Hepatocyte (in vitro differentiated cells): ENCODE measurements at regions not wholly inside any gene's neighbourhood (a gene's known extent, or its start where the extent isn't known, plus 50 kb on each side); places are given as distances from the start of the nearest gene placed in this dataset.
"Not testable (repeated sequence)": the region's sequence is repeated elsewhere in the genome, so short reads cannot be mapped to it uniquely, and the experiment has no call there.

ENCODE experiments used
- DNase-seq: peaks from one replicate; pipeline ENCODE4 v3.0.0-alpha.2; 2016; ENCODE audit warnings: low spot score
- H2AFZ ChIP-seq: fragments of 200-600 bp; sonication (generic); 2 replicates; pipeline ENCODE4 v1.6.0; 2016; ENCODE audit warnings: antibody characterized with exemption, mild to moderate bottlenecking
- H3K27ac ChIP-seq: fragments of 200-600 bp; sonication (generic); 2 replicates; pipeline ENCODE4 v1.5.1; 2016; ENCODE audit warnings: mild to moderate bottlenecking
- H3K27me3 ChIP-seq: fragments of 200-600 bp; sonication (generic); 2 replicates; pipeline ENCODE4 v1.6.1; 2016
- H3K36me3 ChIP-seq: fragments of 200-600 bp; sonication (generic); replicated peaks from 2 replicates; pipeline ENCODE4 v1.5.1; 2016; ENCODE audit warnings: low read depth; ENCODE audit not compliant: insufficient read depth
- H3K4me1 ChIP-seq: fragments of 200-600 bp; sonication (generic); 2 replicates; pipeline ENCODE4 v1.5.1; 2016; ENCODE audit warnings: mild to moderate bottlenecking, moderate library complexity; ENCODE audit not compliant: insufficient read depth
- H3K4me2 ChIP-seq: fragments of 200-600 bp; sonication (generic); 2 replicates; pipeline ENCODE4 v1.6.0; 2016
- H3K4me3 ChIP-seq: fragments of 200-600 bp; sonication (generic); 2 replicates; pipeline ENCODE4 v1.5.1; 2016; ENCODE audit warnings: mild to moderate bottlenecking
- H3K79me2 ChIP-seq: fragments of 200-600 bp; sonication (generic); 2 replicates; pipeline ENCODE4 v1.6.0; 2017; ENCODE audit warnings: mild to moderate bottlenecking
- H3K9me2 ChIP-seq: fragments of 200-600 bp; sonication (generic); replicated peaks from 2 replicates; pipeline ENCODE4 v1.6.0; 2017; ENCODE audit warnings: mild to moderate bottlenecking; ENCODE audit not compliant: insufficient read depth
- H3K9me3 ChIP-seq: fragments of 200-600 bp; sonication (generic); 2 replicates; pipeline ENCODE4 v1.5.1; 2016; ENCODE audit warnings: low read depth, mild to moderate bottlenecking
- H4K20me1 ChIP-seq: fragments of 200-600 bp; sonication (generic); 2 replicates; pipeline ENCODE4 v1.6.0; 2016; ENCODE audit warnings: mild to moderate bottlenecking; ENCODE audit not compliant: insufficient read depth, poor library complexity, severe bottlenecking
- CTCF ChIP-seq: fragments of 200-600 bp; sonication (generic); IDR thresholded peaks from 2 replicates; pipeline ENCODE4 v1.5.1; 2016; ENCODE audit warnings: antibody characterized with exemption, mild to moderate bottlenecking; ENCODE audit not compliant: poor library complexity
- EZH2 ChIP-seq: fragments of 200-600 bp; sonication (generic); IDR thresholded peaks from 2 replicates; pipeline ENCODE4 v1.6.1; 2016; ENCODE audit warnings: antibody characterized with exemption, mild to moderate bottlenecking, borderline replicate concordance
- EZH2phosphoT487 ChIP-seq: fragments of 200-600 bp; sonication (generic); IDR thresholded peaks from one replicate; pipeline ENCODE4 v1.6.1; 2018; ENCODE audit warnings: antibody characterized with exemption, mild to moderate bottlenecking, low read depth, moderate library complexity; ENCODE audit not compliant: unreplicated experiment, severe bottlenecking
- WGBS: methylation state at CpG from one replicate; pipeline ENCODE4 v1.1.6; 2016; ENCODE audit warnings: low lambda C conversion rate; ENCODE audit errors: missing lambda C conversion rate; 5-methylcytosine and 5-hydroxymethylcytosine counted together

- TF ChIP-seq EZH2phosphoT487 (no peak), CTCF (no peak), EZH2 (no peak)
- H3K27me3 ChIP-seq = no peaks in the 10 kb centered on the region
These were observed 290.9 kb upstream of the STXBP6 start for GRCh38 chr14:25340882-25341281.

GRCh38 chr14:25322784-25323183 is 272.8 kb upstream of the STXBP6 start:
- 48% methylated on average over 1 of the region's 1 CpG for WGBS
- no peak overlapping the region for H3K4me2 ChIP-seq
- no peaks in the 10 kb centered on the region for H4K20me1 ChIP-seq
- DNase-seq = no peak
- no peak overlapping the region for H3K27ac ChIP-seq
- H3K79me2 ChIP-seq = no peaks in the 10 kb centered on the region
- no peaks in the 10 kb centered on the region for H3K9me3 ChIP-seq
- H2AFZ ChIP-seq = no peak overlapping the region
- no peaks in the 10 kb centered on the region for H3K27me3 ChIP-seq
- TF ChIP-seq CTCF (no peak), EZH2phosphoT487 (no peak), EZH2 (no peak)
- H3K36me3 ChIP-seq = no peaks in the 10 kb centered on the region
- no peaks in the 10 kb centered on the region for H3K9me2 ChIP-seq
- H3K4me1 ChIP-seq = no peaks in the 10 kb centered on the region
- H3K4me3 ChIP-seq = no peak overlapping the region

More at GRCh38 chr14:25340882-25341281, 290.9 kb upstream of the STXBP6 start:
- Histone ChIP-seq H2AFZ (no peak overlapping the region), H3K27ac (no peak overlapping the region), H4K20me1 (no peaks in the 10 kb centered on the region), H3K79me2 (no peaks in the 10 kb centered on the region), H3K4me1 (no peaks in the 10 kb centered on the region), H3K4me3 (no peak overlapping the region), H3K36me3 (no peaks in the 10 kb centered on the region), H3K4me2 (no peak overlapping the region), H3K9me2 (no peaks in the 10 kb centered on the region), H3K9me3 (peaks cover 4% of the 10 kb centered on the region)
- 88% methylated on average over 1 of the region's 1 CpG for WGBS
- DNase-seq = no peak

DNA sequence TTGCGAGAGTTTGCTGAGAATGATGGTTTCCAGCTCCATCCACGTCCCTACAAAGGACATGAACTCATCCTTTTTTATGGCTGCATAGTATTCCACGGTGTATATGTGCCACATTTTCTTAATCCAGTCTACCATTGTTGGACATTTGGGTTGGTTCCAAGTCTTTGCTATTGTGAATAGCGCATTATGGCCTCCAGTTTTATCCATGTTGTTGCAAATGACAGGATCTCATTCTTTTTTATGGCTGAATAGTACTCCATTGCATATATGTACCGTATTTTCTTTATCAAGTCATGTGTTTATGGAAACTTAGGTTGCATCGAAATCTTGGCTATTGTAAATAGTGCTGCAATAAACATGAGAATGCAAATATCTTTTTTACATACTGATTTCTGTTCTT is 266.1 kb upstream of the STXBP6 start:
- not testable (repeated sequence) for DNase-seq, H3K36me3 ChIP-seq, H3K9me2 ChIP-seq, H3K27me3 ChIP-seq, H3K4me1 ChIP-seq, H3K9me3 ChIP-seq, H3K4me3 ChIP-seq, H3K79me2 ChIP-seq, H4K20me1 ChIP-seq, H3K4me2 ChIP-seq, H2AFZ ChIP-seq, H3K27ac ChIP-seq
- WGBS = 69% methylated on average over 6 of the region's 6 CpGs

DNA sequence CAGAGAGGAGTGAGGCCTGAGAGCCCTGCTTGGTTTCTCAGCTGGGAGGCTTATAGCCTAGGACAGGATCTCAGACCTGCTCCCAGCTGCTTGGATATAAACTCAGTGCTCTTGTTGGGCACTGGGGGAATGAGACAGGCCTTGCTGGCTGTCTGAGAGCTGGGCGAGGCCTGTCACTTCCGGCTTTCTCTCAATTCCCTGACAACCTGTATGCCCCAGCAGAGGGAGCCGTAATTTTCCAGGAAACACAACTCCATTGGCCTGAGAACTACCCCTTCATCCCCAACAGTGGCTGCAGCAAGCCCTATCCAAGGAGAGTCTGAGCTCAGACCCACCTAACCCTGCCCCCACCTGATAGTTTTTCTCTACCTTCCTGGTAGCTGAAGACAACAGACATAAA is 258.3 kb upstream of the STXBP6 start:
- no peaks in the 10 kb centered on the region for H4K20me1 ChIP-seq
- no peaks in the 10 kb centered on the region for H3K9me2 ChIP-seq
- TF ChIP-seq EZH2phosphoT487 (no peak), CTCF (no peak), EZH2 (no peak)
- 63% methylated on average over 3 of the region's 3 CpGs for WGBS
- no peak overlapping the region for H3K27ac ChIP-seq
- no peaks in the 10 kb centered on the region for H3K9me3 ChIP-seq
- H2AFZ ChIP-seq = no peak overlapping the region
- no peak for DNase-seq
- H3K4me3 ChIP-seq = no peak overlapping the region
- H3K4me1 ChIP-seq = no peaks in the 10 kb centered on the region
- H3K36me3 ChIP-seq = no peaks in the 10 kb centered on the region
- no peak overlapping the region for H3K4me2 ChIP-seq
- H3K79me2 ChIP-seq = no peaks in the 10 kb centered on the region
- H3K27me3 ChIP-seq = no peaks in the 10 kb centered on the region
